Nephron (organoid): ENCODE measurements at regions not wholly inside any gene's neighbourhood (a gene's known extent, or its start where the extent isn't known, plus 50 kb on each side); places are given as distances from the start of the nearest gene placed in this dataset.
"Not testable (repeated sequence)": the region's sequence is repeated elsewhere in the genome, so short reads cannot be mapped to it uniquely, and the experiment has no call there.

Experiments
- H3K27ac Mint-ChIP-seq, 3 experiments: 2 replicates each; pipeline ENCODE4 v1.8.0; 2020; ENCODE audit warnings: mixed read lengths in 3 of 3, mild to moderate bottlenecking in 2 of 3, moderate library complexity in 1 of 3
- H3K27me3 Mint-ChIP-seq: 2 replicates; pipeline ENCODE4 v1.8.0; 2021; ENCODE audit warnings: low read depth, mild to moderate bottlenecking, moderate library complexity, mixed read lengths
- H3K36me3 Mint-ChIP-seq: 2 replicates; pipeline ENCODE4 v1.8.0; 2020; ENCODE audit warnings: low read depth, mixed read lengths
- H3K4me1 Mint-ChIP-seq: 2 replicates; pipeline ENCODE4 v1.8.0; 2020; ENCODE audit warnings: mixed read lengths
- H3K4me3 Mint-ChIP-seq, 3 experiments: 2 replicates each; pipeline ENCODE4 v1.8.0; 2020; ENCODE audit warnings: mild to moderate bottlenecking in 3 of 3, mixed read lengths in 3 of 3, moderate library complexity in 2 of 3
- H3K9me3 Mint-ChIP-seq: 2 replicates; pipeline ENCODE4 v1.8.0; 2020; ENCODE audit warnings: mixed read lengths
- CTCF ChIP-seq, 3 experiments: fragments of 200-600 bp; sonication (generic); IDR thresholded peaks; one replicate each; pipeline ENCODE4 v1.5.0; 2021; ENCODE audit warnings: antibody characterized with exemption in 3 of 3; ENCODE audit not compliant: unreplicated experiment in 3 of 3

GRCh38 chr5:21469523-21470101, 1383.5 kb downstream of the CDH12 start:
- H3K4me1 Mint-ChIP-seq, H3K9me3 Mint-ChIP-seq, H3K4me3 Mint-ChIP-seq, H3K27me3 Mint-ChIP-seq, H3K27ac Mint-ChIP-seq: not testable (repeated sequence)
- H3K36me3 Mint-ChIP-seq = peaks cover 38% of the 10 kb centered on the region
- TF ChIP-seq CTCF (IDR thresholded peaks at IDR 0.05; ENCODE audit: unreplicated experiment in 3 of 3) = peak in 2 of 3 experiments; percentile 23 to 45

- peaks cover 29% of the 10 kb centered on the region for H3K36me3 Mint-ChIP-seq
- not testable (repeated sequence) for H3K4me1 Mint-ChIP-seq, H3K4me3 Mint-ChIP-seq, H3K27ac Mint-ChIP-seq, H3K9me3 Mint-ChIP-seq, H3K27me3 Mint-ChIP-seq
Observed at GRCh38 chr5:21467544-21467943, 1385.6 kb downstream of the CDH12 start.

- peak overlapping the region; percentile 93 to 96 (median 94) for H3K4me3 Mint-ChIP-seq
- H3K9me3 Mint-ChIP-seq, H3K4me1 Mint-ChIP-seq, H3K36me3 Mint-ChIP-seq, H3K27me3 Mint-ChIP-seq: not testable (repeated sequence)
- H3K27ac Mint-ChIP-seq = peak overlapping the region; percentile 73 to 92 (median 76)
Observed at GRCh38 chr5:21459744-21460073, 1393.4 kb downstream of the CDH12 start.

- Mint-ChIP-seq H3K4me1 (no peaks in the 10 kb centered on the region), H3K36me3 (no peaks in the 10 kb centered on the region), H3K27ac (no peak overlapping the region), H3K27me3 (no peaks in the 10 kb centered on the region), H3K9me3 (no peaks in the 10 kb centered on the region), H3K4me3 (no peak overlapping the region)
- TF ChIP-seq CTCF (IDR thresholded peaks at IDR 0.05; ENCODE audit: unreplicated experiment in 3 of 3) = no peak
Observed at GRCh38 chr5:21452449-21452848, 1400.7 kb downstream of the CDH12 start.

- Mint-ChIP-seq H3K9me3 (no peaks in the 10 kb centered on the region), H3K36me3 (no peaks in the 10 kb centered on the region), H3K27me3 (no peaks in the 10 kb centered on the region), H3K4me3 (no peak overlapping the region), H3K27ac (no peak overlapping the region), H3K4me1 (no peaks in the 10 kb centered on the region)
- TF ChIP-seq CTCF (IDR thresholded peaks at IDR 0.05; ENCODE audit: unreplicated experiment in 3 of 3) = no peak
Observed at GRCh38 chr5:21432646-21433045, 1420.5 kb downstream of the CDH12 start.

GRCh38 chr5:21424907-21425306, 1428.2 kb downstream of the CDH12 start:
- Mint-ChIP-seq H3K4me3 (no peak overlapping the region), H3K9me3 (no peaks in the 10 kb centered on the region), H3K27ac (no peak overlapping the region), H3K27me3 (no peaks in the 10 kb centered on the region), H3K4me1 (no peaks in the 10 kb centered on the region), H3K36me3 (no peaks in the 10 kb centered on the region)
- TF ChIP-seq CTCF (IDR thresholded peaks at IDR 0.05; ENCODE audit: unreplicated experiment in 3 of 3) = no peak

- Mint-ChIP-seq H3K27me3 (no peaks in the 10 kb centered on the region), H3K4me3 (no peak overlapping the region), H3K9me3 (no peaks in the 10 kb centered on the region), H3K27ac (no peak overlapping the region), H3K36me3 (no peaks in the 10 kb centered on the region), H3K4me1 (no peaks in the 10 kb centered on the region)
- no peak for TF ChIP-seq CTCF (IDR thresholded peaks at IDR 0.05; ENCODE audit: unreplicated experiment in 3 of 3)
Observed at GRCh38 chr5:21419383-21419782, 1431.4 kb upstream of the CDH18 start.

- not testable (repeated sequence) for H3K27ac Mint-ChIP-seq, H3K27me3 Mint-ChIP-seq, H3K4me1 Mint-ChIP-seq, H3K36me3 Mint-ChIP-seq, H3K9me3 Mint-ChIP-seq, H3K4me3 Mint-ChIP-seq
Observed at GRCh38 chr5:21402089-21402488, 1414.1 kb upstream of the CDH18 start.
